Right lobe of liver (tissue), 6 donors: ENCODE measurements at regions not wholly inside any gene's neighbourhood (a gene's known extent, or its start where the extent isn't known, plus 50 kb on each side); places are given as distances from the start of the nearest gene placed in this dataset.

ENCODE experiments used
- ATAC-seq, 4 donors: fragments of 200-7000 bp; cut with Tn5 transposase; one replicate each; pipeline ENCODE4 v1.9.1; 2020; ENCODE audit warnings: mild to moderate bottlenecking in 4 of 4, moderate library complexity in 4 of 4
- DNase-seq, 3 donors: peaks; one replicate each; pipeline ENCODE4 v3.0.0-alpha.2; 2020
- H3K27ac ChIP-seq, 3 donors: fragments of 200-600 bp; one replicate each; pipeline ENCODE4 v1.8.0; 2022
- H3K27me3 ChIP-seq, 2 donors: fragments of 200-600 bp; one replicate each; pipeline ENCODE4 v1.8.0; 2022
- H3K36me3 ChIP-seq, 4 donors: fragments of 200-600 bp; sonication (generic) in 1 of 4; one replicate each; pipeline versions ENCODE4 v1.5.1 to v1.8.0; 2017 to 2022; ENCODE audit warnings: control low read depth in 1 of 4
- H3K4me1 ChIP-seq, 4 donors: fragments of 200-600 bp; sonication (generic) in 1 of 4; one replicate each; pipeline versions ENCODE4 v1.5.1 to v1.8.0; 2017 to 2022; ENCODE audit warnings: control low read depth in 1 of 4
- H3K4me3 ChIP-seq, 3 donors: fragments of 200-600 bp; one replicate each; pipeline ENCODE4 v1.8.0; 2022
- H3K9me3 ChIP-seq, 4 donors: fragments of 200-600 bp; sonication (generic) in 1 of 4; one replicate each; pipeline versions ENCODE4 v1.5.1 to v1.8.0; 2017 to 2022; ENCODE audit warnings: control low read depth in 1 of 4
- CTCF ChIP-seq, 4 donors: fragments of 200-600 bp in 3 of 4; fragments of 450-650 bp in 1 of 4; IDR thresholded peaks; one replicate each; pipeline versions ENCODE4 v1.5.1 to v1.8.0; 2016 to 2022; ENCODE audit warnings: antibody characterized with exemption in 4 of 4, mild to moderate bottlenecking in 2 of 4
- POLR2A ChIP-seq: fragments of 450-650 bp; IDR thresholded peaks from one replicate; pipeline ENCODE4 v1.6.1; 2017; ENCODE audit warnings: antibody characterized with exemption, mild to moderate bottlenecking
- WGBS: methylation state at CpG from one replicate; pipeline ENCODE4 v1.1.6; 2018; ENCODE audit warnings: low coverage, low lambda C conversion rate; ENCODE audit not compliant: insufficient coverage; ENCODE audit errors: missing lambda C conversion rate; 5-methylcytosine and 5-hydroxymethylcytosine counted together
- intact Hi-C, 2 donors: fragments of 100-400 bp; cut with DNase I; formaldehyde crosslinking; loops; one replicate each; pipeline versions ENCODE4 v1.11.2 to v1.14.1; 2022
- donor health status: DM: no; HTN: yes; CAD: no.
- donor health status: DM: no; HTN: no; CAD: no.
- donor health status: DM: no; HTN: no; CAD: no.
- donor health status: DM: no; HTN: yes; CAD: no.
- donor health status: DM: no; HTN: yes; CAD: no.

GRCh38 chr15:38648121-38648843 is 83.7 kb upstream of the RASGRP1 start:
- Histone ChIP-seq H3K4me3 (no peak overlapping the region), H3K4me1 (no peaks in the 10 kb centered on the region), H3K36me3 (no peaks in the 10 kb centered on the region), H3K27ac (no peak overlapping the region), H3K9me3 (no peaks in the 10 kb centered on the region), H3K27me3 (no peaks in the 10 kb centered on the region)
- ATAC-seq (no peak), DNase-seq (no peak)
- intact Hi-C loops = no loop called here
- TF ChIP-seq CTCF (IDR thresholded peaks at IDR 0.05) (no peak), POLR2A (no peak)
- WGBS = 64% methylated on average over 10 of the region's 10 CpGs

GRCh38 chr15:38650384-38650783 is 85.8 kb upstream of the RASGRP1 start:
- ATAC-seq (no peak), DNase-seq (no peak)
- Histone ChIP-seq H3K36me3 (no peaks in the 10 kb centered on the region), H3K27me3 (no peaks in the 10 kb centered on the region), H3K27ac (no peak overlapping the region), H3K9me3 (no peaks in the 10 kb centered on the region), H3K4me1 (no peaks in the 10 kb centered on the region), H3K4me3 (no peak overlapping the region)
- intact Hi-C loops = no loop called here
- TF ChIP-seq POLR2A = no peak
- no peak for TF ChIP-seq CTCF (IDR thresholded peaks at IDR 0.05)

GRCh38 chr15:38650936-38651327 is 86.3 kb upstream of the RASGRP1 start:
- no peak for ATAC-seq
- DNase-seq = no peak
- no peaks in the 10 kb centered on the region for H3K4me1 ChIP-seq
- no peaks in the 10 kb centered on the region for H3K9me3 ChIP-seq
- TF ChIP-seq POLR2A (no peak), CTCF (IDR thresholded peaks at IDR 0.05) (no peak)
- H3K27me3 ChIP-seq = no peaks in the 10 kb centered on the region
- no peak overlapping the region for H3K27ac ChIP-seq
- no peak overlapping the region for H3K4me3 ChIP-seq
- intact Hi-C loops = no loop called here
- WGBS = 67% methylated on average over 1 of the region's 1 CpG
- H3K36me3 ChIP-seq = no peaks in the 10 kb centered on the region

- H3K27ac ChIP-seq = no peak overlapping the region
- ATAC-seq (peak in 2 of 4 donors; percentile 39 to 40), DNase-seq (no peak)
- intact Hi-C loops = no loop called here
- 28% methylated on average over 11 of the region's 11 CpGs for WGBS
- H3K36me3 ChIP-seq = no peaks in the 10 kb centered on the region
- no peak for TF ChIP-seq CTCF (IDR thresholded peaks at IDR 0.05)
- TF ChIP-seq POLR2A = no peak
- H3K27me3 ChIP-seq = no peaks in the 10 kb centered on the region
- H3K4me1 ChIP-seq = no peaks in the 10 kb centered on the region
- H3K9me3 ChIP-seq = no peaks in the 10 kb centered on the region
- H3K4me3 ChIP-seq = no peak overlapping the region
These were observed 86.9 kb upstream of the RASGRP1 start for GRCh38 chr15:38651328-38652038.
